ENCODE measurements at regions not wholly inside any gene's neighbourhood (a gene's known extent, or its start where the extent isn't known, plus 50 kb on each side); places are given as distances from the start of the nearest gene placed in this dataset.

DNA sequence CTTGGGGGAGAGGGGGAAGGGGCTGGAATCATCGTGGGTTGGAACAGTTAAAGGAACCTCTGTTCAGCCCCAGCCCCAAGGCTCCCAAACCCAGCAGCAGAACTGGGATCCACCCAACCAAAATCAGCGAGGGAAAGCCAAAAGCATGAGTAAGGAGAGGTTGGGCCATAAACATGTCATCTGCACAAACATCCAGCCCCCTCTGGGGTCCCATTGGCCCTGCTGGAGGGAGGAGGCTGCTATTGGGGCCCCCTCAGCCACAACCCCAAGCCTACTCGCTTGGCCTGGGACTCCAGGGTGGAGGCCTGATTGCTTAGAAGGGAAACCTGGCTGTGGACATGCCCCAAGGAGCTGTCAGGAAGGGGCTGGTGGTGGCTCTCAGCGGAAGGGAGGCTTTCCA is 154.9 kb downstream of the FGF18 start:
- Histone ChIP-seq H2AK5ac (ENCODE audit: low read depth, low read length) (no peak overlapping the region), H3K79me2 (ENCODE audit: control insufficient read depth in 1 of 2, insufficient read depth in 2 of 2, low read length in 2 of 2) (no peaks in the 10 kb centered on the region), H3K9ac (replicated peaks in 1 of 4; ENCODE audit: extremely low read depth in 1 of 4, low read depth in 3 of 4, low read length in 3 of 4) (no peak overlapping the region), H3K14ac (ENCODE audit: insufficient read length) (no peak overlapping the region), H4K91ac (replicated peaks; ENCODE audit: insufficient read length, low read length) (no peak overlapping the region), H2BK12ac (ENCODE audit: low read depth, low read length) (0 out of 2 replicates have a peak overlapping the region, but pooled peaks have one; percentile 68), H3K4me3 (ENCODE audit: extremely low read depth in 1 of 4, insufficient read depth in 2 of 4, low read depth in 3 of 4, low read length in 4 of 4) (no peak overlapping the region), H2BK120ac (replicated peaks; ENCODE audit: low read depth, low read length) (no peak overlapping the region), H2BK20ac (ENCODE audit: low read length) (no peak overlapping the region), H2AFZ (ENCODE audit: low read length) (no peak overlapping the region), H3K9me3 (ENCODE audit: insufficient read depth in 2 of 2, low read depth in 1 of 2, low read length in 1 of 2) (peaks cover 2 to 9% of the 10 kb centered on the region in 2 experiments; a peak in 1 of 4 replicates), H3K56ac (replicated peaks; ENCODE audit: insufficient read length, low read depth, low read length) (no peak overlapping the region), H3K23me2 (ENCODE audit: low read depth, low read length) (peaks cover 1% of the 10 kb centered on the region; the same call in 1 of the 2 replicates), H4K5ac (ENCODE audit: insufficient read length, low read depth, low read length) (no peak overlapping the region), H3K79me1 (ENCODE audit: low read depth, low read length) (no peaks in the 10 kb centered on the region), H3K4ac (replicated peaks; ENCODE audit: insufficient read length, low read depth, low read length) (no peak overlapping the region), H4K8ac (ENCODE audit: extremely low read depth, insufficient read depth, low read length) (no peak overlapping the region), H3K23ac (ENCODE audit: insufficient read length) (no peak overlapping the region), H2BK5ac (ENCODE audit: low read depth, low read length) (no peak overlapping the region), H3K18ac (ENCODE audit: extremely low read depth, low read length) (no peak overlapping the region), H4K20me1 (replicated peaks in 1 of 2; ENCODE audit: control insufficient read depth in 1 of 2, insufficient read depth in 2 of 2, low read length in 2 of 2) (no peaks in the 10 kb centered on the region), H3K4me2 (ENCODE audit: insufficient read depth in 1 of 2, low read depth in 2 of 2, low read length in 2 of 2) (no peak overlapping the region), H3K27ac (ENCODE audit: low read depth, low read length) (no peak overlapping the region), H3K36me3 (ENCODE audit: control insufficient read depth in 2 of 4, insufficient read depth in 4 of 4, low read length in 3 of 4) (peaks cover 0 to 4% (median 0%) of the 10 kb centered on the region in 4 experiments; a peak in 1 of 8 replicates), H3K27me3 (replicated peaks in 1 of 4; ENCODE audit: control insufficient read depth in 3 of 4, extremely low read depth in 1 of 4, insufficient read depth in 3 of 4, low read length in 3 of 4) (no peaks in the 10 kb centered on the region; a peak in 1 of 7 replicates), H3K4me1 (replicated peaks in 1 of 4; ENCODE audit: control insufficient read depth in 3 of 4, insufficient read depth in 4 of 4, low read length in 3 of 4) (peaks cover 0 to 6% (median 0%) of the 10 kb centered on the region in 4 experiments; a peak in 2 of 7 replicates), H2BK15ac (ENCODE audit: low read length) (no peak overlapping the region)
- ChIA-PET CTCF (ENCODE audit: partially characterized antibody) (interaction anchor here (1.2 to 1.5 kb wide), 2 partner anchors 20 to 156 kb away, joined by 4 read pairs; no protein-coding TSS in a partner anchor), POLR2A (ENCODE audit: partially characterized antibody) (interaction anchor here (1.1 kb wide), 1 partner anchor 50 kb away, joined by 3 read pairs; no protein-coding TSS in a partner anchor)
- FAIRE-seq = no peak
- 74% methylated on average over 4 of the region's 4 CpGs; no CpG with 5 or more reads in 1 of the 2 experiments for WGBS, 2 experiments (ENCODE audit: extremely low coverage in 1 of 2, insufficient coverage in 1 of 2, insufficient read length in 1 of 2, insufficient replicate concordance in 2 of 2, low coverage in 1 of 2, low lambda C conversion rate in 2 of 2, missing lambda C conversion rate in 1 of 2)
- TF ChIP-seq TEAD4 (IDR thresholded peaks at IDR 0.05; ENCODE audit: low read depth, low read length) = no peak
- TF ChIP-seq CBX5 (IDR thresholded peaks at IDR 0.05; ENCODE audit: low read depth, low read length) = no peak
- no peak for TF ChIP-seq YY1 (IDR thresholded peaks at IDR 0.05; ENCODE audit: low read depth, low read length)
- no peak for DNase-seq (ENCODE audit: low read depth in 1 of 2, low spot score in 2 of 2)

All from H1 (cell line).